H9 (cell line): ENCODE measurements at regions not wholly inside any gene's neighbourhood (a gene's known extent, or its start where the extent isn't known, plus 50 kb on each side); places are given as distances from the start of the nearest gene placed in this dataset.

ENCODE experiments used
- DNase-seq: peaks from one replicate; pipeline ENCODE4 v3.0.0-alpha.2; 2017
- H2AFZ ChIP-seq: one replicate; pipeline ENCODE4 v1.6.1; 2013; ENCODE audit warnings: mild to moderate bottlenecking, low read length, control low read depth, moderate library complexity
- H2AK5ac ChIP-seq: 2 replicates; pipeline ENCODE4 v1.6.1; 2013; ENCODE audit warnings: low read length, control low read depth, mixed read lengths; ENCODE audit not compliant: insufficient read length
- H2BK120ac ChIP-seq: one replicate; pipeline ENCODE4 v1.6.1; 2013; ENCODE audit warnings: low read depth, mild to moderate bottlenecking, low read length, control low read depth, inconsistent platforms; ENCODE audit not compliant: poor library complexity, severe bottlenecking
- H2BK12ac ChIP-seq: 2 replicates; pipeline ENCODE4 v1.6.1; 2013; ENCODE audit warnings: low read length, control low read depth, mixed read lengths, low read depth; ENCODE audit not compliant: insufficient read length
- H2BK15ac ChIP-seq: 2 replicates; pipeline ENCODE4 v1.6.1; 2013; ENCODE audit warnings: low read depth, low read length, control low read depth
- H2BK20ac ChIP-seq: one replicate; pipeline ENCODE4 v1.6.1; 2013; ENCODE audit warnings: low read depth, mild to moderate bottlenecking, low read length, control low read depth, inconsistent platforms; ENCODE audit not compliant: poor library complexity, severe bottlenecking
- H2BK5ac ChIP-seq: 2 replicates; pipeline ENCODE4 v1.6.1; 2013; ENCODE audit warnings: low read length, control low read depth, mixed read lengths; ENCODE audit not compliant: insufficient read length
- H3K14ac ChIP-seq: 2 replicates; pipeline ENCODE4 v1.6.1; 2013; ENCODE audit warnings: low read length, control low read depth; ENCODE audit not compliant: insufficient read depth
- H3K18ac ChIP-seq: 2 replicates; pipeline ENCODE4 v1.6.1; 2013; ENCODE audit warnings: low read depth, mild to moderate bottlenecking, mixed read lengths, low read length, control low read depth; ENCODE audit not compliant: insufficient read length
- H3K23ac ChIP-seq: 2 replicates; pipeline ENCODE4 v1.6.1; 2013; ENCODE audit warnings: low read length, control low read depth, mixed read lengths, low read depth; ENCODE audit not compliant: insufficient read length
- H3K23me2 ChIP-seq: 2 replicates; pipeline ENCODE4 v1.6.1; 2013; ENCODE audit warnings: low read depth, mild to moderate bottlenecking, mixed read lengths, low read length, control low read depth; ENCODE audit not compliant: insufficient read length, poor library complexity, severe bottlenecking
- H3K27ac ChIP-seq: 2 replicates; pipeline ENCODE4 v1.5.1; 2013; ENCODE audit warnings: low read length, control low read depth, mixed read lengths, low read depth; ENCODE audit not compliant: insufficient read length
- H3K27me3 ChIP-seq: 2 replicates; pipeline ENCODE4 v1.6.1; 2013; ENCODE audit warnings: low read length, control low read depth, inconsistent platforms; ENCODE audit not compliant: insufficient read depth
- H3K4ac ChIP-seq: 2 replicates; pipeline ENCODE4 v1.6.1; 2013; ENCODE audit warnings: low read depth, mild to moderate bottlenecking, control low read depth, inconsistent platforms, low read length, moderate library complexity
- H3K4me1 ChIP-seq: 2 replicates; pipeline ENCODE4 v1.6.1; 2013; ENCODE audit warnings: low read length, control low read depth, inconsistent platforms; ENCODE audit not compliant: insufficient read depth
- H3K4me2 ChIP-seq: 2 replicates; pipeline ENCODE4 v1.6.1; 2013; ENCODE audit warnings: low read length, control low read depth, mixed read lengths; ENCODE audit not compliant: insufficient read length, insufficient read depth
- H3K56ac ChIP-seq: 2 replicates; pipeline ENCODE4 v1.6.1; 2013; ENCODE audit warnings: low read depth, mild to moderate bottlenecking, mixed read lengths, low read length, control low read depth; ENCODE audit not compliant: insufficient read length
- H3K79me1 ChIP-seq: 2 replicates; pipeline ENCODE4 v1.6.1; 2013; ENCODE audit warnings: low read depth, mild to moderate bottlenecking, moderate library complexity, low read length, control low read depth, inconsistent platforms; ENCODE audit not compliant: insufficient read depth, poor library complexity, severe bottlenecking
- H3K79me2 ChIP-seq: 2 replicates; pipeline ENCODE4 v1.6.1; 2013; ENCODE audit warnings: low read length, control low read depth, inconsistent platforms; ENCODE audit not compliant: insufficient read depth
- H3K9ac ChIP-seq: 2 replicates; pipeline ENCODE4 v1.6.1; 2013; ENCODE audit warnings: low read length, control low read depth, mixed read lengths; ENCODE audit not compliant: insufficient read length; ENCODE audit errors: extremely low read depth
- H3K9me3 ChIP-seq: one replicate; pipeline ENCODE4 v1.6.1; 2013; ENCODE audit warnings: low read depth, low read length, inconsistent platforms; ENCODE audit not compliant: control insufficient read depth
- H3T11ph ChIP-seq: one replicate; pipeline ENCODE4 v1.6.1; 2013; ENCODE audit warnings: mild to moderate bottlenecking, low read length, control low read depth, inconsistent platforms
- H4K20me1 ChIP-seq: one replicate; pipeline ENCODE4 v1.6.1; 2013; ENCODE audit not compliant: control insufficient read depth, insufficient read length, insufficient read depth
- H4K5ac ChIP-seq: 2 replicates; pipeline ENCODE4 v1.6.1; 2013; ENCODE audit warnings: low read depth, mild to moderate bottlenecking, mixed read lengths, low read length, control low read depth; ENCODE audit not compliant: insufficient read length
- H4K8ac ChIP-seq: replicated peaks from 2 replicates; pipeline ENCODE4 v1.6.1; 2013; ENCODE audit warnings: low read length, control low read depth, mixed read lengths, low read depth; ENCODE audit not compliant: insufficient read length
- H4K91ac ChIP-seq: 2 replicates; pipeline ENCODE4 v1.6.1; 2013; ENCODE audit warnings: low read depth, mild to moderate bottlenecking, moderate library complexity, mixed read lengths, low read length, control low read depth; ENCODE audit not compliant: insufficient read length
- H3K27ac Mint-ChIP-seq, 3 experiments: 2 replicates in 2 of 3; 3 replicates in 1 of 3; pipeline ENCODE4 v1.8.0; 2020 to 2021; ENCODE audit warnings: mixed read lengths in 3 of 3, mild to moderate bottlenecking in 1 of 3, moderate library complexity in 1 of 3
- H3K27me3 Mint-ChIP-seq: 2 replicates; pipeline ENCODE4 v1.8.0; 2021; ENCODE audit warnings: low read depth, mild to moderate bottlenecking, moderate library complexity, mixed read lengths
- H3K36me3 Mint-ChIP-seq, 3 experiments: 2 replicates in 2 of 3; 3 replicates in 1 of 3; pipeline ENCODE4 v1.8.0; 2020 to 2021; ENCODE audit warnings: low read depth in 3 of 3, mixed read lengths in 3 of 3; ENCODE audit not compliant: insufficient read depth in 1 of 3
- H3K4me1 Mint-ChIP-seq, 2 experiments: 2 replicates each; pipeline ENCODE4 v1.8.0; 2020; ENCODE audit warnings: mixed read lengths in 2 of 2
- H3K4me3 Mint-ChIP-seq, 2 experiments: 2 replicates in 1 of 2; 3 replicates in 1 of 2; pipeline ENCODE4 v1.8.0; 2020 to 2021; ENCODE audit warnings: mild to moderate bottlenecking in 2 of 2, mixed read lengths in 2 of 2, moderate library complexity in 1 of 2
- H3K9me3 Mint-ChIP-seq, 2 experiments: 2 replicates in 1 of 2; 3 replicates in 1 of 2; pipeline ENCODE4 v1.8.0; 2020; ENCODE audit warnings: mild to moderate bottlenecking in 2 of 2, mixed read lengths in 2 of 2, moderate library complexity in 1 of 2
- CTCF ChIP-seq: fragments of 200-600 bp; sonication (generic); conservative IDR thresholded peaks from 3 replicates; pipeline ENCODE4 v1.8.0; 2021; ENCODE audit warnings: antibody characterized with exemption, mild to moderate bottlenecking

DNA sequence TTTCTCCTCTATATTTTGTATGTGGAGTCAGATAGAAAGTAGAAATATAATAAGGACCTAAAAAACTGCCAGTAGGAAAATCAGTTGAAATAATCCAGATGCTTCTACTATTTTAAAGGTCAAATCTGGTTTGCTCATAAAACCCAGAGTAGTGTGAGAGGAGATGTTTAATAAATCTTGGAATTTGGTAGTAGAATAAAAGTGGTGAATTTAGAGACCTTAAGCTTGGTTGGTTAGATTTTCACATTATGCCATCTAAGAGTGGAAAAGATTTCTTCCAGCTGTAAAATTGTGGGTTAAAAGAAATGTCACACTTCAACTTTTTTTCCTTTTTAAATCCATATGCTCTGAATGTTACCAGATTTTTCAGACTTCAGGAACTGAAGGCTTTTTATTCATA is 266.4 kb upstream of the GOLIM4 start:
- Mint-ChIP-seq H3K9me3 (no peaks in the 10 kb centered on the region), H3K4me1 (peaks cover 0 to 2% of the 10 kb centered on the region in 2 experiments; a peak in 1 of 4 replicates), H3K27ac (no peak overlapping the region), H3K4me3 (no peak overlapping the region), H3K27me3 (no peaks in the 10 kb centered on the region), H3K36me3 (no peaks in the 10 kb centered on the region)
- H3K4ac ChIP-seq, result no peak overlapping the region
- no peaks in the 10 kb centered on the region for H3K79me1 ChIP-seq
- no peak for DNase-seq
- H3K4me2 ChIP-seq, result no peak overlapping the region
- H2AFZ ChIP-seq, result no peak overlapping the region
- no peak overlapping the region for H2BK15ac ChIP-seq
- H2BK20ac ChIP-seq, result no peak overlapping the region
- no peak overlapping the region for H4K91ac ChIP-seq
- no peak overlapping the region for H3T11ph ChIP-seq
- H2AK5ac ChIP-seq, result no peak overlapping the region
- H3K23ac ChIP-seq, result no peak overlapping the region
- no peak overlapping the region for H2BK120ac ChIP-seq
- H2BK5ac ChIP-seq, result no peak overlapping the region
- no peak for TF ChIP-seq CTCF
- no peaks in the 10 kb centered on the region for H3K4me1 ChIP-seq
- H3K9ac ChIP-seq, result no peak overlapping the region
- H3K23me2 ChIP-seq, result no peaks in the 10 kb centered on the region
- H4K20me1 ChIP-seq, result no peaks in the 10 kb centered on the region
- no peaks in the 10 kb centered on the region for H3K27me3 ChIP-seq
- H3K79me2 ChIP-seq, result no peaks in the 10 kb centered on the region
- no peak overlapping the region for H3K14ac ChIP-seq
- no peak overlapping the region for H3K27ac ChIP-seq
- H3K56ac ChIP-seq, result no peak overlapping the region
- H3K9me3 ChIP-seq, result no peaks in the 10 kb centered on the region
- no peak overlapping the region for H3K18ac ChIP-seq
- H2BK12ac ChIP-seq, result no peak overlapping the region
- H4K5ac ChIP-seq, result no peak overlapping the region
- no peak overlapping the region for H4K8ac ChIP-seq
